CD4-positive, alpha-beta T cell treated with Interleukin-17A for 1 hour (primary cell): ENCODE measurements at regions not wholly inside any gene's neighbourhood (a gene's known extent, or its start where the extent isn't known, plus 50 kb on each side); places are given as distances from the start of the nearest gene placed in this dataset.
"Not testable (repeated sequence)": the region's sequence is repeated elsewhere in the genome, so short reads cannot be mapped to it uniquely, and the experiment has no call there.

Experiments used
- DNase-seq: peaks from one replicate; pipeline ENCODE4 v3.0.0-alpha.2; 2020

- no peak for DNase-seq
These were observed 368.9 kb upstream of the MAF start for GRCh38 chr16:79969458-79969857.

- no peak for DNase-seq
These were observed 365.7 kb upstream of the MAF start for GRCh38 chr16:79966226-79966625.

- DNase-seq: no peak
These were observed 365.2 kb upstream of the MAF start for GRCh38 chr16:79965718-79966117.

- no peak for DNase-seq
These were observed 363.6 kb upstream of the MAF start for GRCh38 chr16:79964104-79964503.

GRCh38 chr16:79962962-79963361 is 362.4 kb upstream of the MAF start:
- no peak for DNase-seq

GRCh38 chr16:79959226-79959625 is 358.7 kb upstream of the MAF start:
- no peak for DNase-seq

- no peak for DNase-seq
These were observed 354.6 kb upstream of the MAF start for GRCh38 chr16:79954921-79955705.

- no peak for DNase-seq
These were observed 350.6 kb upstream of the MAF start for GRCh38 chr16:79950932-79951719.

GRCh38 chr16:79949417-79949816 is 348.9 kb upstream of the MAF start:
- DNase-seq: no peak

- DNase-seq: no peak
These were observed 347.2 kb upstream of the MAF start for GRCh38 chr16:79947771-79948170.

GRCh38 chr16:79946252-79946651 is 345.7 kb upstream of the MAF start:
- no peak for DNase-seq

GRCh38 chr16:79943736-79944135 is 343.2 kb upstream of the MAF start:
- DNase-seq: no peak

- no peak for DNase-seq
These were observed 338.0 kb upstream of the MAF start for GRCh38 chr16:79938575-79938974.

GRCh38 chr16:79937671-79938070 is 337.1 kb upstream of the MAF start:
- not testable (repeated sequence) for DNase-seq

GRCh38 chr16:79933603-79934002 is 333.1 kb upstream of the MAF start:
- DNase-seq: no peak

- no peak for DNase-seq
These were observed 332.0 kb upstream of the MAF start for GRCh38 chr16:79932572-79932971.

GRCh38 chr16:79931721-79932120 is 331.2 kb upstream of the MAF start:
- no peak for DNase-seq

- no peak for DNase-seq
These were observed 328.9 kb upstream of the MAF start for GRCh38 chr16:79929260-79929965.

- no peak for DNase-seq
These were observed 327.8 kb upstream of the MAF start for GRCh38 chr16:79928142-79928873.

GRCh38 chr16:79926451-79927205 is 326.1 kb upstream of the MAF start:
- DNase-seq: no peak

GRCh38 chr16:79923431-79923830 is 322.9 kb upstream of the MAF start:
- DNase-seq: no peak

GRCh38 chr16:79920685-79921084 is 320.1 kb upstream of the MAF start:
- DNase-seq: no peak
